ENCODE measurements at regions not wholly inside any gene's neighbourhood (a gene's known extent, or its start where the extent isn't known, plus 50 kb on each side); places are given as distances from the start of the nearest gene placed in this dataset.

- Histone ChIP-seq H3K4me3 (ENCODE audit: low read length) (no peak overlapping the region), H3K4me1 (ENCODE audit: control insufficient read depth, low read depth, low read length) (peaks cover 18% of the 10 kb centered on the region), H3K9me3 (ENCODE audit: control insufficient read depth, low read depth, low read length) (no peaks in the 10 kb centered on the region), H3K27ac (ENCODE audit: low read length) (no peak overlapping the region), H3K36me3 (ENCODE audit: control insufficient read depth, low read depth, low read length) (no peaks in the 10 kb centered on the region), H3K9ac (ENCODE audit: low read length) (no peak overlapping the region), H3K27me3 (ENCODE audit: control insufficient read depth, insufficient read depth, low read length) (no peaks in the 10 kb centered on the region)
Measured at GRCh38 chr13:53513226-53513625, 484.6 kb downstream of the OLFM4 start.

GRCh38 chr13:53520132-53520531 lies 491.5 kb downstream of the OLFM4 start:
- Histone ChIP-seq H3K9me3 (ENCODE audit: control insufficient read depth, low read depth, low read length) (no peaks in the 10 kb centered on the region), H3K9ac (ENCODE audit: low read length) (no peak overlapping the region), H3K27me3 (ENCODE audit: control insufficient read depth, insufficient read depth, low read length) (no peaks in the 10 kb centered on the region), H3K4me1 (ENCODE audit: control insufficient read depth, low read depth, low read length) (peaks cover 17% of the 10 kb centered on the region), H3K4me3 (ENCODE audit: low read length) (no peak overlapping the region), H3K27ac (ENCODE audit: low read length) (no peak overlapping the region), H3K36me3 (ENCODE audit: control insufficient read depth, low read depth, low read length) (no peaks in the 10 kb centered on the region)

GRCh38 chr13:53522034-53522433 lies 493.4 kb downstream of the OLFM4 start:
- H3K36me3 ChIP-seq (ENCODE audit: control insufficient read depth, low read depth, low read length), result no peaks in the 10 kb centered on the region
- no peak overlapping the region for H3K27ac ChIP-seq (ENCODE audit: low read length)
- H3K4me3 ChIP-seq (ENCODE audit: low read length), result no peak overlapping the region
- H3K9me3 ChIP-seq (ENCODE audit: control insufficient read depth, low read depth, low read length), result no peaks in the 10 kb centered on the region
- no peaks in the 10 kb centered on the region for H3K27me3 ChIP-seq (ENCODE audit: control insufficient read depth, insufficient read depth, low read length)
- peaks cover 22% of the 10 kb centered on the region for H3K4me1 ChIP-seq (ENCODE audit: control insufficient read depth, low read depth, low read length)
- no peak overlapping the region for H3K9ac ChIP-seq (ENCODE audit: low read length)

DNA sequence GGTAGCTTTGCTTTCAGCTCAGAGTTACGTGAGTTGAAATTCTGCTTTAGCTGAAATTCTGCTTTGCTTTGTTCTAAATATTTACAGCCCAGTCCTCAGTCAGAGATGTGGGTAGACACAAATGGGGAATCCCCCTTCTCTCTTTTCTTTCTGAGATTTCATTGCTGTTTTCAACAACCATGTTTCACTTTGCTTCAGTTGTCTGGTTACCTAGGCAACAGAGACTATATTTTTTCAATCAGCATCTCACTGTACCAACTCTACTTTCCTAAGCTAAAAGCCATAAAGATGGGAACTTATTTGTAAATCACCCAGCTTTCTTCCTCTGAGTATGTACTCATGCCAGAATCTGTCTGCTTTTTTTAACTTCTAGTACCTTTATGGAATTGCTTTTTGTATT lies 509.0 kb downstream of the OLFM4 start:
- Histone ChIP-seq H3K9ac (ENCODE audit: low read length) (no peak overlapping the region), H3K36me3 (ENCODE audit: control insufficient read depth, low read depth, low read length) (no peaks in the 10 kb centered on the region), H3K4me1 (ENCODE audit: control insufficient read depth, low read depth, low read length) (no peaks in the 10 kb centered on the region), H3K27ac (ENCODE audit: low read length) (no peak overlapping the region), H3K9me3 (ENCODE audit: control insufficient read depth, low read depth, low read length) (no peaks in the 10 kb centered on the region), H3K27me3 (ENCODE audit: control insufficient read depth, insufficient read depth, low read length) (no peaks in the 10 kb centered on the region), H3K4me3 (ENCODE audit: low read length) (no peak overlapping the region)

GRCh38 chr13:53545340-53545941 lies 516.8 kb downstream of the OLFM4 start:
- Histone ChIP-seq H3K4me3 (ENCODE audit: low read length) (no peak overlapping the region), H3K9me3 (ENCODE audit: control insufficient read depth, low read depth, low read length) (no peaks in the 10 kb centered on the region)

DNA sequence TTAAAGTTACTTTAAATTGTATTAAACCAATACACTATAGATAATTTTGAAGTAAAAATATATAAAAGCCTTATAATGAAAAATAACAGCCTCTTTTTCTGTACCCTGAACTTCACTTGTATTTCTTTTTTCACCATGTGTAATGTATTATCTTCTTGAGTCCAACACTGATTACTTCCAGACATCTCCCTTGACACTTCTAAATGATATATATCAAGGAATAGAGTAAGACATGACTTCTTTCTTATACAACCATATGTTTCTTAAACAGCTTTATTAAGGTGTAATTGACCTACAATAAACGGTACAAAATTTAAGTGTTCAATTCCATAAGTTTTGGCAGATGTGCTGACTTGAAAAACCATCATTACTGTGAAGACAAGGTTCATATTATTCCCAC lies 531.9 kb downstream of the OLFM4 start:
- Histone ChIP-seq H3K4me3 (ENCODE audit: low read length) (no peak overlapping the region), H3K27ac (ENCODE audit: low read length) (no peak overlapping the region), H3K36me3 (ENCODE audit: control insufficient read depth, low read depth, low read length) (no peaks in the 10 kb centered on the region), H3K9me3 (ENCODE audit: control insufficient read depth, low read depth, low read length) (no peaks in the 10 kb centered on the region), H3K9ac (ENCODE audit: low read length) (no peak overlapping the region), H3K4me1 (ENCODE audit: control insufficient read depth, low read depth, low read length) (no peaks in the 10 kb centered on the region), H3K27me3 (ENCODE audit: control insufficient read depth, insufficient read depth, low read length) (no peaks in the 10 kb centered on the region)

More at GRCh38 chr13:53545340-53545941, 516.8 kb downstream of the OLFM4 start:
- no peaks in the 10 kb centered on the region for H3K36me3 ChIP-seq (ENCODE audit: control insufficient read depth, low read depth, low read length)
- no peaks in the 10 kb centered on the region for H3K4me1 ChIP-seq (ENCODE audit: control insufficient read depth, low read depth, low read length)
- H3K27me3 ChIP-seq (ENCODE audit: control insufficient read depth, insufficient read depth, low read length), result no peaks in the 10 kb centered on the region
- H3K27ac ChIP-seq (ENCODE audit: low read length), result no peak overlapping the region
- H3K9ac ChIP-seq (ENCODE audit: low read length), result no peak overlapping the region

GRCh38 chr13:53562419-53562818 lies 533.8 kb downstream of the OLFM4 start:
- H3K9me3 ChIP-seq (ENCODE audit: control insufficient read depth, low read depth, low read length), result no peaks in the 10 kb centered on the region

DNA sequence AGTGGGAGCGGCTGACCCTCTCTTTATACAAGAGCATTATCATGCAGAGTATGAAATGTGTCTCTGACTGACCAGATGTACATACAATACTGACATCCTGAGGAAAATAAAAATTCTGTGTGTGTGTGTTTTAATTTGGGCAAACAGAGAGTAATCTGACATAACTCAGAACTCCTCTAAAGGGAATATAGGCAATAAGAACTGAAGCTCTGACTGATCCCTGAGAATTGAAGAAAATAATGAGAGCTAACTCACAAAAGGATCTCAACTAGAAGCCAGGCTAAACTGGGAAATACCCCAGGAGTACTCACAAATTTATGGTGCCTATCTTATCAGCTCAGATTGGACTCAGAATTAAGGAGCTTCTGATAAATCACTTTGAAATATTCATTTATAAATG lies 539.9 kb downstream of the OLFM4 start:
- Histone ChIP-seq H3K36me3 (ENCODE audit: control insufficient read depth, low read depth, low read length) (no peaks in the 10 kb centered on the region), H3K9me3 (ENCODE audit: control insufficient read depth, low read depth, low read length) (no peaks in the 10 kb centered on the region), H3K27me3 (ENCODE audit: control insufficient read depth, insufficient read depth, low read length) (no peaks in the 10 kb centered on the region), H3K4me1 (ENCODE audit: control insufficient read depth, low read depth, low read length) (no peaks in the 10 kb centered on the region), H3K27ac (ENCODE audit: low read length) (no peak overlapping the region), H3K4me3 (ENCODE audit: low read length) (no peak overlapping the region), H3K9ac (ENCODE audit: low read length) (no peak overlapping the region)

More at GRCh38 chr13:53562419-53562818, 533.8 kb downstream of the OLFM4 start:
- H3K9ac ChIP-seq (ENCODE audit: low read length), result no peak overlapping the region
- H3K4me3 ChIP-seq (ENCODE audit: low read length), result no peak overlapping the region
- H3K36me3 ChIP-seq (ENCODE audit: control insufficient read depth, low read depth, low read length), result no peaks in the 10 kb centered on the region
- H3K27ac ChIP-seq (ENCODE audit: low read length), result no peak overlapping the region
- H3K27me3 ChIP-seq (ENCODE audit: control insufficient read depth, insufficient read depth, low read length), result no peaks in the 10 kb centered on the region
- no peaks in the 10 kb centered on the region for H3K4me1 ChIP-seq (ENCODE audit: control insufficient read depth, low read depth, low read length)

DNA sequence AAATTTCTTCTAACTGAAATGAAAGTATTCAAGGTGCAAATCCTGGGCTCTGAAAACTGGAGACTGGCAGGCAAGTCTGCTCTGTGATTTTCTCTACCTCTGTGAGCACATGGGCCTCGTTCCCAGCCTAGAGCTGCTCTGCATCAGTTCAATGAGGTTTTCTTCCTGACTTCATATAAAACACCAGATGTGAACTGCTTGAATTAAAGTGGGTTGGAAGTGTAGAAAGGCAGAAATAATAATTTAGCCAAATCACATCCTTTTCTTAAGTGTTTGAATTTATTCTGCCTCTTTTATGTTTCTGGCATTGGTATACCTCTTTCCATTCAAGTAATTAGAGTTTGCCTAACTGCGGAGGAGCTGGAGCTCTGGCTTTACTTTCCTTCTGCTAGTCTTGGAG lies 540.8 kb downstream of the OLFM4 start:
- Histone ChIP-seq H3K27me3 (ENCODE audit: control insufficient read depth, insufficient read depth, low read length) (no peaks in the 10 kb centered on the region), H3K9me3 (ENCODE audit: control insufficient read depth, low read depth, low read length) (no peaks in the 10 kb centered on the region)

GRCh38 chr13:53601113-53601512 lies 572.5 kb downstream of the OLFM4 start:
- H3K4me3 ChIP-seq (ENCODE audit: low read length), result no peak overlapping the region
- no peaks in the 10 kb centered on the region for H3K27me3 ChIP-seq (ENCODE audit: control insufficient read depth, insufficient read depth, low read length)
- no peaks in the 10 kb centered on the region for H3K9me3 ChIP-seq (ENCODE audit: control insufficient read depth, low read depth, low read length)
- no peak overlapping the region for H3K9ac ChIP-seq (ENCODE audit: low read length)
- no peaks in the 10 kb centered on the region for H3K36me3 ChIP-seq (ENCODE audit: control insufficient read depth, low read depth, low read length)
- H3K4me1 ChIP-seq (ENCODE audit: control insufficient read depth, low read depth, low read length), result no peaks in the 10 kb centered on the region
- no peak overlapping the region for H3K27ac ChIP-seq (ENCODE audit: low read length)

More for the DNA sequence above, 540.8 kb downstream of the OLFM4 start:
- H3K9ac ChIP-seq (ENCODE audit: low read length), result no peak overlapping the region
- no peak overlapping the region for H3K4me3 ChIP-seq (ENCODE audit: low read length)
- no peaks in the 10 kb centered on the region for H3K36me3 ChIP-seq (ENCODE audit: control insufficient read depth, low read depth, low read length)
- H3K4me1 ChIP-seq (ENCODE audit: control insufficient read depth, low read depth, low read length), result no peaks in the 10 kb centered on the region
- H3K27ac ChIP-seq (ENCODE audit: low read length), result no peak overlapping the region

DNA sequence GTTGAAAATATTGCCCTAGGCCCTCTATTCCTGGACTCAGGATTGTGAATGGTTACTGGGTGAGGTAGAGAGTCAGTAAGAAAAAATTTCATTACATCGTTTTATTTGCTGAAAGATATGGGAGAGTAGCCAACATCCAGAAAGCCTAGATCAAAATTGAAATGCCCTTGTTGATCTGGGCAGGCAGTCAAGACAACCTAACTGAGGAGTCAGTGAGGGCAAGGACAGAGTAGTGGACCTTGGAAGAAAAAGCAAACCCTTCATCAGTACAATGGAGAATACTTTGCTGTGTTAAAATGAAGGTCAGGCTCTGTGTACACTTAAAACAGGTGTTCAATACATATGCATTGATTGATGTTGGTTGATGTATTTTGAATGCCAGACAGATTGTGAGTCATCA lies 576.7 kb downstream of the OLFM4 start:
- Histone ChIP-seq H3K27ac (ENCODE audit: low read length) (no peak overlapping the region), H3K36me3 (ENCODE audit: control insufficient read depth, low read depth, low read length) (no peaks in the 10 kb centered on the region), H3K9me3 (ENCODE audit: control insufficient read depth, low read depth, low read length) (no peaks in the 10 kb centered on the region), H3K27me3 (ENCODE audit: control insufficient read depth, insufficient read depth, low read length) (no peaks in the 10 kb centered on the region), H3K9ac (ENCODE audit: low read length) (no peak overlapping the region), H3K4me1 (ENCODE audit: control insufficient read depth, low read depth, low read length) (no peaks in the 10 kb centered on the region), H3K4me3 (ENCODE audit: low read length) (no peak overlapping the region)

DNA sequence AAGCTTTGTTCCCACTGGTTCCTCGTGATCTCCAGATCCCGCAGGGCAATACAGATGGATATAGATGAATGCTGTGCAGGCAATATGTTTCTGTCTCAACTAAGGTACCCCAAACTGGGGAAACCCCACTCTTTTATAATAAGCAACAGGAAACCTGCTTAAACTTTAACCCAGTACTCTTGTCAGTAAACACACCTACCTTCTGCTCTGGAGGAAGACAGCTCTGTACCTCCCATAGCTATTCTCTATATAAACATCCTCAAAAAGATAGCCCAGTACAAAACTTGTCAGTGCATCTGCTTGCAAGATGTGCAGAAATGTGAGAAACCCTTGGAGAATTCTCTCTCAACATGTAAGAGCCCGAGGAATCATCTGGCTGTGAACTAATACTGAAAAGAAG lies 583.6 kb downstream of the OLFM4 start:
- H3K9ac ChIP-seq (ENCODE audit: low read length), result no peak overlapping the region
- H3K27ac ChIP-seq (ENCODE audit: low read length), result no peak overlapping the region
- H3K9me3 ChIP-seq (ENCODE audit: control insufficient read depth, low read depth, low read length), result no peaks in the 10 kb centered on the region
- H3K36me3 ChIP-seq (ENCODE audit: control insufficient read depth, low read depth, low read length), result no peaks in the 10 kb centered on the region
- H3K4me3 ChIP-seq (ENCODE audit: low read length), result no peak overlapping the region
- H3K27me3 ChIP-seq (ENCODE audit: control insufficient read depth, insufficient read depth, low read length), result no peaks in the 10 kb centered on the region
- no peaks in the 10 kb centered on the region for H3K4me1 ChIP-seq (ENCODE audit: control insufficient read depth, low read depth, low read length)

All from iPS-18a (cell line).